ENCODE measurements at regions not wholly inside any gene's neighbourhood (a gene's known extent, or its start where the extent isn't known, plus 50 kb on each side); places are given as distances from the start of the nearest gene placed in this dataset.

DNA sequence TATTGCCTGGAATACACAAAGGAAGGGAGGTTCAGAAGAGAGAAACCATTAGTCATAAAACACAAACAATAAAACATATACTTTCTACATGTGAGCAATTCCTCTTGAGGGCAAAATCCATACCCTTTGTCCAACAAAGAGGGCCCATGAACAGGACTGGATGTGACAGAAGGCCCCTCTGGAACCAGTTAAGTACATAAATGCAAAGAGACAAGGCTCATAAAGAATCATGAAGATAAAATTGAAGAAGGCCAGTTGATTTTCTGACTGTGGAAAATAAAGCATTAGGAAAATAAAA lies 58.3 kb upstream of the CPOX start:
- ATAC-seq (no peak), DNase-seq (ENCODE audit: low read depth in 1 of 2, low spot score in 1 of 2) (no peak), FAIRE-seq (no peak)
- Histone ChIP-seq H3K4me3 (no peak overlapping the region), H3K4me1 (no peaks in the 10 kb centered on the region), H3K4me2 (no peak overlapping the region), H3K9me3 (no peaks in the 10 kb centered on the region), H3K27ac (no peak overlapping the region)
- TF ChIP-seq CTCF (IDR thresholded peaks at IDR 0.05), result no peak
- no peak for TF ChIP-seq ZSCAN20 (CRISPR knock-in tag; IDR thresholded peaks at IDR 0.05)
- no peak for TF ChIP-seq RAD21 (conservative IDR thresholded peaks at IDR 0.05 in 1 of 2, IDR thresholded peaks at IDR 0.05 in 1 of 2)
- ChIA-PET POLR2A (no interaction called here), CTCF (no interaction called here)

GRCh38 chr3:98655666-98656065 lies 62.3 kb upstream of the CPOX start:
- H3K9me3 ChIP-seq, result no peaks in the 10 kb centered on the region
- no peaks in the 10 kb centered on the region for H3K4me1 ChIP-seq
- CTCF ChIA-PET, result no interaction called here
- TF ChIP-seq NR3C1 (IDR thresholded peaks at IDR 0.05), result no peak
- TF ChIP-seq, protein P1, sequence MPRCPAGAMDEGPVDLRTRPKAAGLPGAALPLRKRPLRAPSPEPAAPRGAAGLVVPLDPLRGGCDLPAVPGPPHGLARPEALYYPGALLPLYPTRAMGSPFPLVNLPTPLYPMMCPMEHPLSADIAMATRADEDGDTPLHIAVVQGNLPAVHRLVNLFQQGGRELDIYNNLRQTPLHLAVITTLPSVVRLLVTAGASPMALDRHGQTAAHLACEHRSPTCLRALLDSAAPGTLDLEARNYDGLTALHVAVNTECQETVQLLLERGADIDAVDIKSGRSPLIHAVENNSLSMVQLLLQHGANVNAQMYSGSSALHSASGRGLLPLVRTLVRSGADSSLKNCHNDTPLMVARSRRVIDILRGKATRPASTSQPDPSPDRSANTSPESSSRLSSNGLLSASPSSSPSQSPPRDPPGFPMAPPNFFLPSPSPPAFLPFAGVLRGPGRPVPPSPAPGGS (IDR thresholded peaks at IDR 0.05), result no peak
- TF ChIP-seq, protein P2, sequence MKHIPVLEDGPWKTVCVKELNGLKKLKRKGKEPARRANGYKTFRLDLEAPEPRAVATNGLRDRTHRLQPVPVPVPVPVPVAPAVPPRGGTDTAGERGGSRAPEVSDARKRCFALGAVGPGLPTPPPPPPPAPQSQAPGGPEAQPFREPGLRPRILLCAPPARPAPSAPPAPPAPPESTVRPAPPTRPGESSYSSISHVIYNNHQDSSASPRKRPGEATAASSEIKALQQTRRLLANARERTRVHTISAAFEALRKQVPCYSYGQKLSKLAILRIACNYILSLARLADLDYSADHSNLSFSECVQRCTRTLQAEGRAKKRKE (CRISPR knock-in tag; IDR thresholded peaks at IDR 0.05; ENCODE audit: low read depth), result no peak
- no peak overlapping the region for H3K4me3 ChIP-seq
- no peak overlapping the region for H3K27ac ChIP-seq
- DNase-seq (ENCODE audit: low read depth in 1 of 2, low spot score in 1 of 2) (no peak), ATAC-seq (no peak), FAIRE-seq (no peak)
- POLR2A ChIA-PET, result no interaction called here
- no peak overlapping the region for H3K4me2 ChIP-seq
- 63% methylated on average over 3 of the region's 3 CpGs for WGBS (ENCODE audit: missing lambda C conversion rate)

DNA sequence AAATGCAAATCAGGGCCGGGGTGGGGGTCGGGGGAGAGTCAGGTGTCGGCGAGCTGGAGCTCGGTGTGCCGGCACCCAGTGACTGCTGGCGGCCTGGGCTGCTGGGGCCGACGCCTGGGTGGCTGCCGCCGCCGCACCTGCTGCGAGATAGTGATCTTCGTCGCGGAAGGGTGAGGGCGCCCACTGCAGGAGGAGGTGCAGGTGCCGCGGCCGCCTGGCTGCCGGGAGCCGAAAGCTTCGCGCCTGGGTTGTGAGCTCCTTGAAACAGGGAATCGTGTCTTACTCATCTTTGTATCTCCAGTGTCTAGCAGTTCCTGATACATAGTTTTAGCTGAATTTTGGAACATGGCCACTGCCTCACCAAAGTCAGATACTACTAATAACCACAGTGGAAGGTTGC lies 64.0 kb upstream of the CPOX start:
- H3K9me3 ChIP-seq, result no peaks in the 10 kb centered on the region
- H3K4me1 ChIP-seq, result no peaks in the 10 kb centered on the region
- ChIA-PET CTCF (interaction anchor here (0.6 to 2.0 kb wide), 7 partner anchors 10 to 560 kb away, joined by 3 to 10 read pairs (median 3); no protein-coding TSS in a partner anchor), POLR2A (no interaction called here)
- 11% methylated on average over 10 of the region's 25 CpGs for whole genome bisulfite sequencing (ENCODE audit: missing lambda C conversion rate)
- DNase-seq (ENCODE audit: low read depth in 1 of 2, low spot score in 1 of 2) (peak; percentile 8 to 36), FAIRE-seq (no peak), ATAC-seq (peak; percentile 82 to 86)
- H3K27ac ChIP-seq, result no peak overlapping the region
- H3K4me3 ChIP-seq, result 0 out of 3 replicates have a peak overlapping the region, but pooled peaks have one; percentile 9
- TF ChIP-seq ZFP36 (IDR thresholded peaks at IDR 0.05; ENCODE audit: borderline replicate concordance, partially characterized antibody) (no peak), POLR2A (IDR thresholded peaks at IDR 0.05; ENCODE audit: low read length) (no peak), ELK1 (IDR thresholded peaks at IDR 0.05; ENCODE audit: low read depth, low read length) (no peak), HDAC2 (IDR thresholded peaks at IDR 0.05) (no peak), GATA3 (IDR thresholded peaks at IDR 0.05; ENCODE audit: borderline replicate concordance) (peak; percentile 47), MAZ (IDR thresholded peaks at IDR 0.05; ENCODE audit: borderline replicate concordance, low read depth, low read length) (no peak), CHD2 (IDR thresholded peaks at IDR 0.05; ENCODE audit: low read length, partially characterized antibody) (no peak), ZNF302 (CRISPR knock-in tag; IDR thresholded peaks at IDR 0.05) (no peak), FOSL2 (IDR thresholded peaks at IDR 0.05) (no peak), FOSL2 (CRISPR knock-in tag; IDR thresholded peaks at IDR 0.05) (no peak), SREBF2 (IDR thresholded peaks at IDR 0.05) (no peak), RAD21 (conservative IDR thresholded peaks at IDR 0.05 in 1 of 2, IDR thresholded peaks at IDR 0.05 in 1 of 2) (peak; percentile 20 to 32; a peak in 2 of 5 replicates), HES2 (IDR thresholded peaks at IDR 0.05) (no peak), USF2 (IDR thresholded peaks at IDR 0.05) (no peak), NFE2L2 (conservative IDR thresholded peaks at IDR 0.05; ENCODE audit: low read length) (no peak), CTCF (IDR thresholded peaks at IDR 0.05) (peak; percentile 37), FOXS1 (CRISPR knock-in tag; IDR thresholded peaks at IDR 0.05) (no peak)
- TF ChIP-seq, protein P3, sequence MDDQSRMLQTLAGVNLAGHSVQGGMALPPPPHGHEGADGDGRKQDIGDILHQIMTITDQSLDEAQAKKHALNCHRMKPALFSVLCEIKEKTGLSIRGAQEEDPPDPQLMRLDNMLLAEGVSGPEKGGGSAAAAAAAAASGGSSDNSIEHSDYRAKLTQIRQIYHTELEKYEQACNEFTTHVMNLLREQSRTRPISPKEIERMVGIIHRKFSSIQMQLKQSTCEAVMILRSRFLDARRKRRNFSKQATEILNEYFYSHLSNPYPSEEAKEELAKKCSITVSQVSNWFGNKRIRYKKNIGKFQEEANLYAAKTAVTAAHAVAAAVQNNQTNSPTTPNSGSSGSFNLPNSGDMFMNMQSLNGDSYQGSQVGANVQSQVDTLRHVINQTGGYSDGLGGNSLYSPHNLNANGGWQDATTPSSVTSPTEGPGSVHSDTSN (IDR thresholded peaks at IDR 0.05), result no peak
- TF ChIP-seq, protein P2 (CRISPR knock-in tag; IDR thresholded peaks at IDR 0.05; ENCODE audit: low read depth), result no peak
- H3K4me2 ChIP-seq, result peak overlapping the region; percentile 69
